Activated CD8-positive, alpha-beta memory T cell treated with anti-CD3 and anti-CD28 coated beads, Interleukin-2, amount 50 U/mL, for 1 hour (primary cell): ENCODE measurements at regions not wholly inside any gene's neighbourhood (a gene's known extent, or its start where the extent isn't known, plus 50 kb on each side); places are given as distances from the start of the nearest gene placed in this dataset.

Experiments used
- DNase-seq: peaks from one replicate; pipeline ENCODE4 v3.0.0-alpha.2; 2020; ENCODE audit errors: extremely low read depth

DNA sequence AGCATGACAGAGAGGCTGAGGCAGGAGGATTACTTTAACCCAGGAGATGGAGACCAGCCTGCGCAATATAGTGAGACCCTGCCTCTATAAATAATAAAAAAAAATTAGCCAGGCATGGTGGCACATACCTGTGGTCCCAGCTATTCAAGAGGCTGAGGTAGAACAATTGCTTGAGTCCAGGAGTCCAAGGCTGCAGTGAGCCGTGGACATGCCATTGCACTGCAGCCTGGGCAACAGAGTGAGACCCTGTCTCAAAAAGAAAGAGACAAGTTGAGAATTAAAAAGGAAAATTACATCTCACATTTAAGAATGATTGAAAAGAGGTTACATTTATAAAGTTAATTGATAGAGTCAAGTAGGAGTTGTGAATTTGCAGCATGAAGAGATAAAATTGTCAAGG, 91.4 kb upstream of the TMPO start:
- DNase-seq: no peak

DNA sequence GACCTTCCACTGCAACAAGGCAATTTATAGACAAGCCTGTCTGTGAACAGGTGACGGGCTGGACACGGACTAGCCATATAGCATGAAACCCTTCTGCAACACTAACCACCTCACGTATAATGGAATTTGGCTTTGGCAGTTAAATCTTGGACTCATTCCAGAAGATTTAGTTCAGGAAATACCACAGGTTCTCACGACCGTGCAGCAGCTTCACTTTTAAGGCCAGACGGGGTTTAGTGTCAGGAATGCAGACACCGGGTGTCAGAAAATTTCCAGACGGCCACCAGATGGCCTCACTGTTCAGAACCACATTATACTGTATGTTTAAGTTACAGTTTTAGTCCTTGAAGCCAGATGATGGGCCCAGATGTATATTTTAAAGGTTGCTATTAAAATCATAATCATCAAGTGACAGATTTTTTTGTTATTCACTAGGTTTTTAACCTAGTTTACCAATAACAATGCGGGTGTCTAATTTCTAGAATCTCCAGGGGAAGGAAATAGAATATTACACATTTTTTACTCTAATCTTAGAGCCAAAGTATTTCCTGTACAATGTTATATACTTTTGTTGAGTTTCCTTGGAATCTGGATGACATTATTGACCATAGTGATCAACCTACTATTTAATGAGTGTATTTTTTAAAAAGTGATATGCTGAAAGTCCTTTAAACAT, 90.5 kb upstream of the TMPO start:
- DNase-seq: no peak

DNA sequence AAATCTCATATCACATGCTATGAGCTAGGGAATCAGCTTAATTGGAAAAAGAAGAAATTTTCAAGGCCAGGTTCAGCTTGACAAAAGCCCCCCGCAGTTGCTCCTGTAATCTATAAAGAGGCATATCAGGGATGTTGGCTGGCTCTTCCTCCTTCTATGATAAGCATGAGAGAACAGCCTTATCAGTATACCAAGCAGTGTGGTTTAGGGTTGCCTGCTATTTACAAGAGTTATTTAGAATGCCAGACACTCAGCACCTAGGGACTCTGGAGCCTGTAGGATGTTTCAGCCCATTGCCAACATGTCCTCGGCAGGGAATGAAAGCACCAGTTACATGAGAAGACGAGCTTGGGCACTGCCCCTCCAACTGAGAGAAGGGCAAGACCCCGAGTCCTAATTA, 89.5 kb upstream of the TMPO start:
- DNase-seq: no peak

DNA sequence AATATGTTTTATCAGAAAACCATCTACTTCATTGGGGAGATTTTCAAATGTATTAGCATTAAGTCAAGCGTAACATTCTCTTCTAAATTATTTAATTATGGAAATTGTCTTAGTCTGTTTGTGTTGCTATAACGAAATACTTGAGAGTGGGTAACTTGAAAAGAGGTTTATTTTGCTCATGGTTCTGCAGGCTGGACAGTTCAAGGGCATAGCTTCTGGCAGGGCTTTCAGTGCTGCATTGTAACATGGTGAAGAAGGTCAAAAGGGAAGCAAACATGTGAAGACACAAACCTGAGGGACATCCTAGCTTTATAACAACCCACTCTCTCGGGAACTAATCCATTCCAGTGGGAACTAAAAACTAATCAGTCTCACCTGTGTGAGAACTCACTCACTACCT, 84.3 kb upstream of the TMPO start:
- no peak for DNase-seq

DNA sequence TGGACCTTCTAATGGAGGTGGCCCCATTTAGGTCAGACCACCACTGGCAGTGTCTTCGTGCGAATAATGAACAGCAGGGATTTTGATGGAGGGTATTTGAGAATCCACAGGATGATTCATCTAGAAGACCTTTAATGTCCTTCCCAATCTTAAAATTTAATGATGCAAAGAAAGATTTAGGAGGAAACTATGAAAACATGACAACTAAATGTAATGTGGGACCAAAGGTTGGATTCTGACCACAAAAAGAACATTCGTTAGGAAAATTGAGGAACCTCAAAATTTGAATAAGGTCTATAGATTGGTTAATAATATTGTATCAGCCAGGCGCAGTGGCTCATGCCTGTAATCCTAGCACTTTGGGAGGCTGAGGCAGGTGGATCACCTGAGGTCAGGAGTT, 78.2 kb upstream of the TMPO start:
- DNase-seq: no peak

DNA sequence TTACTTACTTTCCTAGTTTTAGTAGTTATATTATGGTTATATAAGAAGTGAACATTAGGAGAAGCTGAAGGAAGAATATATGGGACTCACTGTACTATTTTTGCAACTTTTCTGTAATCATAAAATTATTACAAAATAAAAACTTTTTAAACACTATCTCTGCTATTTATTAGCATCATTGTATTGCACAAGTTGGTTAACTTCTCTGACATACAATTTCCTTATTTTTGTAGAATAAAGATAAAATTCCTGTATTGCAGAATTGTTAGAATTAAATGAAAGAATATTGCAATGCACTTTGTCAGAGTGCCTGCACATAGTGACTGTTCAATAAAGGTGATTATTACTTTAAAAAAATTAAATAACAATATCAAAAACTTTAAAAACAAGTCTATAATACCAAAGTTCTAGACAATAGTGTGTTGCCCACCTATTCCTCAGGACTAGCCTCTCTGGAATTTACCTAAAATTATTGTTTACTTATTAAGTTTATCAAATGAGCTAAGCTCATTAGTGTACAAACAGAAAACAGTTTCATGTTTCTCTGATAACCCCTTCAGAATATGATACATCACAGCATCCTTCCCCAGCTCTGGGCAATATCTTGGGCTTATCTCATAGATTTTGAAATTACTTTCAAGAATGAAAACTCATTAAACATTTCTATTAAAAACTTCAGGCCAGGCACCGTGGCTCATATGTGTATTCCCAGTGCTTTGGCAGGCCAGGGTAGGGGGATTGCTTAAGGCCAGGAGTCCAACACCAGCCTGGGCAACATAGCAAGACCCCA, 77.4 kb upstream of the TMPO start:
- DNase-seq: no peak

DNA sequence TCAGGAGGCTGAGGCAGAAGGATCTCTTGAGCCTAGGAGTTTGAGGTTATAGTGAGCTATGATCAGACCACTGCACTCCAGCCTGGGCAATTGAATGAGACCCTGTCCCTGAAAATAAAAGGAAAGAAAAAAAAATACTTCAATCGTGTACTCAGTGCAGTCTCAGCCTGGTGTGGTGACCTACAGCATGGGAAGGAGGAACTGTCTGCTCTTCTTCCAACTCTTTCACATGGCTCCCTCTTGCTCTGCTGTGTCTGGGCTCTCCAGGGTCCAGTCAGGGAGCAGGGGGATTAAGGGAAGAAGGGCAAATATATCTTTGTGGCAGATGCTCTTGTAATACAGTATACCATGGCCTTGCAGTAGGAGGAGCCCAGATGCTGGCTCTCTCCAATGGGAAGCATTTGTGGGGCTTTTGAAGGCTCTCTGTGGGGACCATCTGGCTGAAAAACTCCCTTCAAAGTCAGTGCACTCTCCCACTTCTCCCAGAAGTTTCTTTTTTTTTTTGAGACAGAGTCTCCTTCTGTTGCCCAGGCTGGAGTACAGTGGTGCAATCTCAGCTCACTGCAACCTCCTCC, 76.6 kb upstream of the TMPO start:
- DNase-seq: no peak

DNA sequence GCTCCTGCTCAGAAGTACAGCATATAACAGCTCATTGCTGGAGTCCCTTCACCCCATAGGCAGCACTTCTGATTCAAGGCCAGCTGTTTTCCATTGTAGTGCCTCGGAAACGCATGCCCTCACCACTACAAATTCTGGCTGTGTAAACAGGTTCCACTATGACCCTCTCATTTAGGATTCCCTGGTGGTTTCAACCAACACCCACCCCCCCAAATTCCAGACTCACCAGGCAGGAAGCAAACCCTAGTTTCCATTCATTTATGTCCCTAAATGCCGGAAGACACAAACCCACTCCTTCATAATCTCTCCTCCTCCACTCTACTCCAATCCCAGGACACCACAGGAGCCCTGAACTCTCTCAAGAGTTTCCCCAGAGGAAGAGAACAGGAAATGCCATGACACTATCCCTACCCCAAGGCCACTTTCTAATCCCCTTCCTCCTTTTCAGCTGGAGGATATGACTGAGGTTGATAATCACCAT, 75.9 kb upstream of the TMPO start:
- DNase-seq: no peak

DNA sequence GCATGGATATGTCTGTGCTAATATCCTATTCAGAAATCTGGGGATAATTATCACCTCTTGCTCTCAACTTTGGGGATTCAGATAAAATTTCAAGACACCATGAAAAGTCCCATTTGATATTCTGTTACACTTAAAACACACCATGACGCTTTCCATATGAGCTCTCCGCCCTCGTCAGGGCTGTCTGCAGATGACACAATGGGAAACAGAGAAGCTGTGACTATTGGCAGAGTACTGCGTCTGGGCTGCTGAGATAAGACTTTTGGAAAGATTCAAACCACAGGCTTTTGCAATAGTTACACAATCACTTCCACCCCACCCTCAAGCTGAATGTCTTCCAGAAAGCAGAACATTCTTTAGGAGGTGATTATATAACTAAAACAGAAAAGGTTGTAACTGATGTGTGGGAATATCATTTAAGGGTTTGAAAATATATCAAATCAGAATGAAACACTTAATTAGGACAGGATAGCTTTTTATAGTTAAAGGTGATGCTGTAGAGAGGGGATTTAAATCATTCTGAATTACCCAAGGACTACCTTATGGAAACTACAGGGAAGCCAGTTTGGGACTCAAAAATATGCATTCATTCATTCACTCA, 75.3 kb upstream of the TMPO start:
- DNase-seq: no peak

DNA sequence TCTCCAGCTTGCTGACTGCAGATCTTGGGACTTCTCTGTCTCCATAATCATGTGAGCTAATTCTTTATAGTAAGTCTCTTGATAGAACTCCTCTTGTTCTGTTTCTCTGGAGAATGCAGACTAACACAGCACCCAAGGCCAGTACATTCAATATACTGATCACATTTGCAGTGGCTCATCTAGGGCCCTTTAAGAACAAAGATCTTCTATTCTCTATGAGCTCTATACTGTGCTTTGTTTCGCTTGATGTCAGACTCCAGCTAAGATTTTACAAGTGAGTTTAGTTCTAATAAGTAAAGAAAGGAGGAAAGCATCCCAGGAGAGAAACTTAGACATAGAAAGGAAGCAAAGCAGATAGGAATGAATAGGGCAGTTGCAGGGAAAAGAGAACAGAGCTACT, 69.3 kb upstream of the TMPO start:
- DNase-seq: no peak

DNA sequence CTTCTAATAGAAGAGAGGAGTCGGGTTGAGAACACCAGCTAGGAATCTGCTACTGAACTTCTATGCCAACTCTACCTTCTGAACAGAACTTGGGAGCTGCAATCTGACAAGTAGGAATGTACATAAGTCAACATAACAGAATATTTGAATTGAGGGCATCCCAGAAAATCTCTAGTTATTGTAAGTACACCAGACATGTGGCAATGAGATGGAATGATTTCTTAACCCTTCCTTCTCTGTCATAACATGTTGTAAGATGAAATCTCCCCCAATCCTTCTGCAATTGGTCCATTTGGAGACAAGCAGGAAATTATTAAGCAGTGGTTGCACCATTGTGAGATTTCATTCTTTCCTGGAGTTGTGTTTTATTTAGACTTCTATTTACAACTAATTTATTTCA, 68.7 kb upstream of the TMPO start:
- DNase-seq: no peak

DNA sequence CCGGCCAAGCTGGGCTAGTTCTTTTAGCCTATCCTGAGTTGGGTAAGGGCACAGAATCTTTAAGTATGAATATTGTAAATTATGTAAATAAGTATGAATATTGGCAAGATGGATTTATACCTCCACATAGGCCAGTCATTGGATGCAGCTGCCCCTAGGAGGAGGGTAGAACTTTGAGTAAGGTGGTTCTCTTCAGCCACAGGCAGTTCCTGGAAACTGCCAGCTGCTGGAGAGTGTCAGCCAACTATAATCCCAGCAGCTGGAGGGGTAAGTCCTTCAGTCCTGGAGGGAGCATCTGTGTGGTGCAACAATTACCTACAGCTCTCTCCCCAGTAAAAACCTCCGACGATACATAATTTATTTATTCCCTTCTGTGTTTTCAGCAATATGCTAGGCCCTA, 65.8 kb upstream of the TMPO start:
- DNase-seq: no peak

DNA sequence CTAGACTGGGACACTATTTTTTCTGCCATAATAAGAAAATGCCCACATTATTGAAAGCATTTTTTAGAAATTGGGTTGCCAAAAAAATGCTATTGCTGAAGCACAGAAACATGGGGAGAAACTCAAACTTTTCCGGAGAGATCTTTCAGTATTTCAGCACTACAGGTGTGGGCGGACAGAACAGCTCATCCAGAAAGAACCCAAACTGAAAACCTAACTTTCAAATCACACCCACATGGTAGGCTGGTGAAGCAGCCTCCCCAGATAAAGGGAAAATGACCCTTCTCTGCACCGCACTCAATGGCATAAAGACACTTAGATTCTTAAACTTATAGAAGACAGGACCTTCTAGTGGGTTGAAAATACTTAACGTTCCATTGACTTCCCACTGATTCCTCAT, 62.3 kb upstream of the TMPO start:
- DNase-seq: no peak

DNA sequence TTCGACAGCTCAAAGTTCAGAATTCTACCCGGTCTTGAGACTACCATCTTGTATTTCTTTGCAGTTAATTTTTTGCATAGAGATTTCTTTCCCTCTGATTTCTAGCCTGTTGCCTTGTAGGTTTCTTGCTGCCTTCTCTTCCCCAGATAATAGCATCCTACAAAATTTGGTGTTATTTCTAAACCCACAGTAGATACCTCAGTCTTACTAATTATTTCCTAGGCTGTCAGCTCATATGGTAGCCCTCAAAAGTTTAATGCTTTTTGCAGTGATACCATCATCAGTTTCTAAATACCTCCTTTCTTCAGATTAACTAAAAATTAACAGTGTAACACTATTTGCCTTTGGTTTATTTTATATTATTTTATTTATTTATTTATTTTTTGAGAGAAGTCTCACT, 61.9 kb upstream of the TMPO start:
- DNase-seq: no peak

DNA sequence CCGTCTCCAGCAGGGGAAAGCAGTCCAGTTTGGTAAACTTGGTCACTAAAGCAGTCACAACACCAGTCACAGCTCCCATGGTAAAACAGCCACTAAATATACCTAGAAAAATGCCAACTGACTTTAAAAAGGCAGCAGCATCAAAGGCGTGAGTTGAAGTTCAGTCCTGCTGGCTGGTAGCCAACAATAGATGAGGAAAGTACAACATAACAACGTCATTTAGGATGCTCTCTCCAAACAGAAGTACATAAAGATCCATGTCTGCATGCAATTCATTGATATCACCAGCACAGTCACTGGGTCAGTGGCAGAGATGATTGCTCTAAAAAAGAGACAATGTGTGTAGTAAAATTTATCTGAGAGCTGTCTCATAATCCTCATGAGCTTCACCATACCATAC, 59.3 kb upstream of the TMPO start:
- no peak for DNase-seq

DNA sequence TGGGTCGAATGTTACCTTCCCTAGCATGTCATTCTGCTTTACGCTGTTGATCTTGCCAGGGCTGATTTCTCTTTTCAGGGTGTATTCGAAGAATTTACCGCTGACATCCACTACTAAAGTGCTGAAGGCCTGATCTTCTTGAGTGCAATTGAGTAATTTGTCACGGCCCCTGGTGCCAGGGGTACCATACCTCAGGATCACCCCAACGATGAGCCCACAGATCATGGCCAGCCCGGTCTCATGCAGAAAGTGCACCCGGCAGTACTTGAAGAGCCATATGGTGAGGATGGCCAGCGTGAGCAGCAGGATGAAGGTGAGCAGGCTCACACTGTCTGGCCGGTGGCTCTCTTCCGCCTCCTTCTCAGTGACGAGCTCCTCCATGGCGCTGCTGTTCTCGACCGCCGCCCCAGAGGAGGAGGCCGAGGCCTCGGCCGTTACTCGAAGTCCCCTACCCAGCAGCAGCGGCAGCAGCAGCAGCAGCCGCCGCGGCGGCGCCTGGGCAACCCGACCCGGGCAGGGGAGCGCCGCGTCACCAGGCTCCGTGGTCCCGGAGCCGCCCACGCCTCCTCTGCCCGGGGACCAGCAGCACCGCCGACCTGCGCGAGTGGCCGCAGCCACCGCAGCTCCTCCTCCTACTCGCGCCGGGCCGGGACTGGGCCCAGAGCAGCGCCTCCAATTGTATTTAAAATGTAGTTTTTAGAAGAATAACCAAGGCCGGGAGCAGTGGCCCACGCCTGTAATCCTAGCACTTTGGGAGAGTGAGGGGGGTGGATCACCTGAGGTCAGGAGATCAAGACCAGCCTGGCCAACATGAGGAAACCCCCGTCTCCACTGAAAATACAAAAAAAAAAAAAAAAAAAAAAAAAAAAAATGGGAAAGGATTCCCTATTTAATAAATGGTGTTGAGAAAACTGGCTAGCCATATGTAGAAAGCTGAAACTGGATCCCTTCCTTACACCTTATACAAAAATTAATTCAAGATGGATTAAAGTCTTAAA, 58.5 kb upstream of the TMPO start:
- no peak for DNase-seq

DNA sequence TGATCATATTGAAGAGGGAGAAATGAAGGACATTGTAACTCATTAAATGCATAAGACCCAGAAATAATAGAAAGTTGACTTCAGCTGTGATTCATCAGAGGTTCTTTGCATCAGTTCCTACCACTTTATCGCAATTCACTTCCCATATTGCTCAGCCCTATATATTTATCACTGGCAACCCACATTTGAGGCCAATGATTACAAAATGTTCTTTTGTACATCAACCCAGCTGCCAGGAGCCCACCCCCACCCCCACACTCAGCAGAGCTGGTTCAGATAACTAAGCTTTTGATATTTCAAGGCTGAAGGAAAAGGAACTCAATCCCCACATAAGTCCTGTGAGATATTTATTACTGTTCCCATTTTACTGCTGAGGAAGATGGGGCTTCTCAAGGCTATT, 51.2 kb upstream of the TMPO start:
- no peak for DNase-seq

DNA sequence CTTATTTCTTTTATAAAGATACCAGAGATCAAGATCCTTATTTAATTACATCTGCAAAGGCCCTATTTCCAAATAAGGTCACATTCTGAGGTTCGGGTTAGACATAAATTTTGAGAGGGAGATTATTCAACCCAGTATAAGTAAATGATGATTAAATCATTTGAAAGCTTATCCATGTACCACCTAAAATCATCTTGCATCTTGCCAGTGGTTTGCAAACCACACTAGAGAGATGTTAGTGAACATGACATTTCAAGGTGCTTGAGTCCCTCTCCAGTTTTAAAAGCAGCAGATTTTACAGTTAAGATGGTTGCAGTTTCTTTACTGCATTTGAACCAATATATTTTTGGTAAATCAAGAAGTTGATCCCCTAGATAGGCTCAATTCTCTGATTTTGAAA, 49.9 kb upstream of the TMPO start:
- DNase-seq: no peak
